ENCODE measurements at regions not wholly inside any gene's neighbourhood (a gene's known extent, or its start where the extent isn't known, plus 50 kb on each side); places are given as distances from the start of the nearest gene placed in this dataset.

DNA sequence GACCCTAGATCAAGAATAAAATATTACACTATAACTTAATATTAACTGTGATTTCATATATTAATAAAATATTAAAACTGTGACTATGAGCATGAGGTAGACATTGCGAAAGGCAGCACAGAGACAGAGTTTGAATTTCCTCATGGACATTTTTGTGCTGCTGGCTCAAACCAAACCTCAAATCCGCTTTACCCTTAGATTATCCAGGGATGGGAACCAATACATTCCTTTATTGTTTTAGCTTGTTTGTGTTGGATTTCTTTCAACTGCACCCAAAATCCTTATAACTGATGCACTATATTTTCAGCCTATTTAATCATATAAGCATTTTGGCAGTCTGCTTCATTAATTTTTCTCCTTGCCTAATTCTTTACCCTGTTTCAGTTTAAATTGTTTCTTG is 436.7 kb downstream of the ATP23 start:
- no TSS peak for BruUV-seq (replicated peaks)
- H3K23ac ChIP-seq (ENCODE audit: low read depth, low read length), result no peak overlapping the region
- H3K4me1 ChIP-seq (ENCODE audit: control insufficient read depth, insufficient read depth, low read length), result no peaks in the 10 kb centered on the region
- no peak overlapping the region for H3K4me2 ChIP-seq (ENCODE audit: low read depth, low read length)
- DNase-seq (no peak), ATAC-seq (ENCODE audit: low read depth) (no peak)
- no peak overlapping the region for H2AK5ac ChIP-seq (ENCODE audit: low read depth, low read length)
- intact Hi-C loops (cut with micrococcal nuclease), result no loop called here
- POLR2A ChIA-PET (ENCODE audit: unreplicated experiment), result no interaction called here
- H2AK9ac ChIP-seq (replicated peaks; ENCODE audit: low read depth, low read length, poor library complexity), result no peak overlapping the region
- CTCF ChIA-PET, result interaction anchor here (1.2 to 1.4 kb wide), 2 partner anchors 11 to 13 kb away, joined by 3 to 4 read pairs; no protein-coding TSS in a partner anchor
- no CpG with 5 or more reads among the region's 2 CpGs for WGBS, 2 experiments (ENCODE audit: extremely low coverage in 2 of 2, insufficient read length in 1 of 2)
- in situ Hi-C loops (cut with MboI; ENCODE audit: low sequenced_read_pairs), result no loop called here
- no peaks in the 10 kb centered on the region for H3K79me1 ChIP-seq (ENCODE audit: low read depth in 1 of 2, low read length in 2 of 2)
- no peak overlapping the region for H2BK5ac ChIP-seq (ENCODE audit: low read depth, low read length, poor library complexity, severe bottlenecking)
- no peak overlapping the region for H3K14ac ChIP-seq (replicated peaks; ENCODE audit: low read depth, low read length)
- no peak overlapping the region for H3K27ac ChIP-seq (ENCODE audit: insufficient read depth, low read length)
- no peaks in the 10 kb centered on the region for H3K9me3 ChIP-seq (ENCODE audit: control insufficient read depth, insufficient read depth, low read length)
- no peak overlapping the region for H2BK20ac ChIP-seq (ENCODE audit: low read depth, low read length)
- no peaks in the 10 kb centered on the region for H3K27me3 ChIP-seq (ENCODE audit: control insufficient read depth, insufficient read depth, low read length)
- no peaks in the 10 kb centered on the region for H3K36me3 ChIP-seq (ENCODE audit: control insufficient read depth, insufficient read depth, low read length)
- H3K4me3 ChIP-seq (ENCODE audit: insufficient read depth, low read depth, low read length), result no peak overlapping the region
- dilution Hi-C loops (cut with HindIII; ENCODE audit: low sequenced_read_pairs, unreplicated experiment), result no loop called here
- no peak overlapping the region for H3K56ac ChIP-seq (ENCODE audit: extremely low read depth, insufficient read depth, low read length)
- no peak overlapping the region for H3K18ac ChIP-seq (ENCODE audit: low read depth, low read length)
- H4K8ac ChIP-seq (ENCODE audit: low read depth in 2 of 2, low read length in 2 of 2), result no peak overlapping the region
- H3K9ac ChIP-seq (ENCODE audit: low read depth, low read length), result no peak overlapping the region
- no peak overlapping the region for H2BK120ac ChIP-seq (ENCODE audit: low read depth, low read length)
- no peak overlapping the region for H3K4ac ChIP-seq (ENCODE audit: low read depth, low read length)
- H2BK15ac ChIP-seq (ENCODE audit: low read depth, low read length), result no peak overlapping the region
- no peaks in the 10 kb centered on the region for H3K9me1 ChIP-seq (ENCODE audit: insufficient read depth, low read length)
- H4K5ac ChIP-seq (ENCODE audit: low read depth, low read length), result no peak overlapping the region
- no peaks in the 10 kb centered on the region for H4K20me1 ChIP-seq (ENCODE audit: insufficient read depth, low read length)
- no peak overlapping the region for H2AFZ ChIP-seq (replicated peaks; ENCODE audit: low read length, poor library complexity)
- TF ChIP-seq MXI1 (IDR thresholded peaks at IDR 0.05; ENCODE audit: borderline replicate concordance, low read depth, low read length), result no peak
- TF ChIP-seq, protein P1, sequence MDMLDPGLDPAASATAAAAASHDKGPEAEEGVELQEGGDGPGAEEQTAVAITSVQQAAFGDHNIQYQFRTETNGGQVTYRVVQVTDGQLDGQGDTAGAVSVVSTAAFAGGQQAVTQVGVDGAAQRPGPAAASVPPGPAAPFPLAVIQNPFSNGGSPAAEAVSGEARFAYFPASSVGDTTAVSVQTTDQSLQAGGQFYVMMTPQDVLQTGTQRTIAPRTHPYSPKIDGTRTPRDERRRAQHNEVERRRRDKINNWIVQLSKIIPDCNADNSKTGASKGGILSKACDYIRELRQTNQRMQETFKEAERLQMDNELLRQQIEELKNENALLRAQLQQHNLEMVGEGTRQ (IDR thresholded peaks at IDR 0.05; ENCODE audit: low read depth, low read length), result no peak
- peak; percentile 45; the same call in 1 of the 2 replicates for TF ChIP-seq CEBPB (IDR thresholded peaks at IDR 0.05; ENCODE audit: low read depth, low read length)
- TF ChIP-seq POLR2A (IDR thresholded peaks at IDR 0.05; ENCODE audit: low read depth, low read length), result no peak
- no peak for TF ChIP-seq MAZ (IDR thresholded peaks at IDR 0.05; ENCODE audit: borderline replicate concordance, low read depth, low read length)
- no peak for TF ChIP-seq NFE2L2 (IDR thresholded peaks at IDR 0.05; ENCODE audit: low read depth, low read length)
- H4K91ac ChIP-seq (ENCODE audit: insufficient read depth, low read depth, low read length), result no peak overlapping the region
